K562 (cell line): ENCODE measurements at regions not wholly inside any gene's neighbourhood (a gene's known extent, or its start where the extent isn't known, plus 50 kb on each side); places are given as distances from the start of the nearest gene placed in this dataset.

Source experiments
- ATF1 ChIP-seq, 2 experiments: fragments of 450-650 bp in 1 of 2; IDR thresholded peaks; 2 replicates each; pipeline ENCODE4 v1.6.1; 2016; ENCODE audit warnings: missing compliant biosample characterization in 1 of 2, missing genetic modification characterization in 1 of 2
- ELF2 ChIP-seq: fragments of 250-450 bp; sonication (Bioruptor Pico); IDR thresholded peaks from 2 replicates; pipeline ENCODE4 v1.5.0; 2021; ENCODE audit warnings: mild to moderate bottlenecking
- HCFC1 ChIP-seq: IDR thresholded peaks from 2 replicates; pipeline ENCODE4 v1.6.1; 2012; ENCODE audit warnings: low read depth, low read length, improper control_type of control experiment
- HMGN3 ChIP-seq: IDR thresholded peaks from 2 replicates; pipeline ENCODE4 v1.6.1; 2011; ENCODE audit warnings: borderline replicate concordance, low read depth, mild to moderate bottlenecking, mixed read lengths, low read length; ENCODE audit not compliant: insufficient read length; ENCODE audit errors: extremely low read depth
- KDM2B ChIP-seq: fragments of 250-450 bp; sonication (Bioruptor Pico); IDR thresholded peaks from 2 replicates; pipeline ENCODE4 v1.8.0; 2021; ENCODE audit warnings: mild to moderate bottlenecking, moderate library complexity
- MAZ ChIP-seq, 2 experiments: fragments of 450-650 bp in 1 of 2; sonication (generic) in 1 of 2; formaldehyde crosslinking; IDR thresholded peaks in 1 of 2; conservative IDR thresholded peaks in 1 of 2; 2 replicates each; pipeline versions ENCODE4 v1.4.0 to v1.5.0; 2020; ENCODE audit warnings: mild to moderate bottlenecking in 1 of 2, missing genetic modification reagents in 1 of 2
- MTF1 ChIP-seq: fragments of 250-450 bp; sonication (Bioruptor Pico); IDR thresholded peaks from 2 replicates; pipeline ENCODE4 v1.9.0; 2021; ENCODE audit warnings: moderate library complexity, mild to moderate bottlenecking, inconsistent platforms, borderline replicate concordance
- PHB ChIP-seq: fragments of 250-450 bp; sonication (Bioruptor Pico); IDR thresholded peaks from 2 replicates; pipeline ENCODE4 v1.5.0; 2021
- ZNF133 ChIP-seq: fragments of 250-450 bp; sonication (Bioruptor Pico); IDR thresholded peaks from 2 replicates; pipeline ENCODE4 v1.4.0; 2020; ENCODE audit warnings: mild to moderate bottlenecking
- ZNF347 ChIP-seq: fragments of 450-650 bp; formaldehyde crosslinking; IDR thresholded peaks from 2 replicates; pipeline ENCODE4 v1.4.0; 2020; ENCODE audit warnings: low read depth, mild to moderate bottlenecking, moderate library complexity
- TF ChIP-seq, protein P1 (sequence below): fragments of 450-650 bp; formaldehyde crosslinking; IDR thresholded peaks from 2 replicates; pipeline ENCODE4 v1.4.0; 2020; ENCODE audit warnings: mild to moderate bottlenecking, moderate library complexity

DNA sequence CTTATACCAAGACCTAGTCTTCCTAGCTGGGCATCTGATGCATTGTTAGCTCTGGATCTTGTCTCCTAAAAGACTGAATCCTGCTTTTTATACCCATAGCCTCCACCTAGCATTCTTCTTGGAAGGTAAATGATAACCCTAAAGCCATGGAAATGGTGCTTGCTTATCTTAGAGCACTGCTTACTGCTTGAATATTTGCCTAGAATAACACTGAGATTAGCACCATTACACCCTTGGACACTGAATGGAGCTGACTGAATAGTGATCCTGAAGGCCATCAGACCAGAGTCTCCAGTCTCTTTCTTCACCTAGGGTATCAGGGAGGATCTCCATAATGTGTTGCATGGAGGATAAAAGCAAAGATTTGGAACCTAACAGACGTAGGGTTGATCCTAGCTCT is 50.3 kb upstream of the UGP2 start (continued):
- TF ChIP-seq, protein P1, sequence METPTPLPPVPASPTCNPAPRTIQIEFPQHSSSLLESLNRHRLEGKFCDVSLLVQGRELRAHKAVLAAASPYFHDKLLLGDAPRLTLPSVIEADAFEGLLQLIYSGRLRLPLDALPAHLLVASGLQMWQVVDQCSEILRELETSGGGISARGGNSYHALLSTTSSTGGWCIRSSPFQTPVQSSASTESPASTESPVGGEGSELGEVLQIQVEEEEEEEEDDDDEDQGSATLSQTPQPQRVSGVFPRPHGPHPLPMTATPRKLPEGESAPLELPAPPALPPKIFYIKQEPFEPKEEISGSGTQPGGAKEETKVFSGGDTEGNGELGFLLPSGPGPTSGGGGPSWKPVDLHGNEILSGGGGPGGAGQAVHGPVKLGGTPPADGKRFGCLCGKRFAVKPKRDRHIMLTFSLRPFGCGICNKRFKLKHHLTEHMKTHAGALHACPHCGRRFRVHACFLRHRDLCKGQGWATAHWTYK (CRISPR knock-in tag), result no peak
- TF ChIP-seq ZNF347 (CRISPR knock-in tag) (no peak), PHB (no peak), ZNF133 (no peak), HCFC1 (no peak), HMGN3 (no peak), ELF2 (CRISPR knock-in tag) (no peak), ATF1 (CRISPR knock-in tag; IDR thresholded peaks at IDR 0.05) (no peak), ATF1 (tag; IDR thresholded peaks at IDR 0.05) (no peak), KDM2B (CRISPR knock-in tag) (no peak), MAZ (CRISPR knock-in tag; conservative IDR thresholded peaks at IDR 0.05 in 1 of 2, IDR thresholded peaks at IDR 0.05 in 1 of 2) (no peak), MTF1 (CRISPR knock-in tag) (no peak)
